DND-41 (cell line): ENCODE measurements at regions not wholly inside any gene's neighbourhood (a gene's known extent, or its start where the extent isn't known, plus 50 kb on each side); places are given as distances from the start of the nearest gene placed in this dataset.

Experiments used
- ATAC-seq: fragments of 200-7000 bp; cut with Tn5 transposase; 3 replicates; pipeline ENCODE4 v1.9.1; 2021; ENCODE audit warnings: low read depth; ENCODE audit not compliant: insufficient read depth
- DNase-seq: peaks from one replicate; pipeline ENCODE4 v3.0.0-alpha.2; 2020
- H2AFZ ChIP-seq: 2 replicates; pipeline ENCODE4 v1.6.0; 2012; ENCODE audit warnings: low read depth, low read length
- H3K27ac ChIP-seq: 2 replicates; pipeline ENCODE4 v1.5.1; 2012; ENCODE audit warnings: low read length, inconsistent platforms
- H3K27me3 ChIP-seq: fragments of 200-600 bp; sonication (generic); 2 replicates; pipeline ENCODE4 v1.6.0; 2012; ENCODE audit warnings: low read length, mild to moderate bottlenecking, inconsistent platforms; ENCODE audit not compliant: insufficient read depth, poor library complexity
- H3K36me3 ChIP-seq: 2 replicates; pipeline ENCODE4 v1.5.1; 2012; ENCODE audit warnings: low read length, inconsistent platforms; ENCODE audit not compliant: insufficient read depth
- H3K4me1 ChIP-seq: 2 replicates; pipeline ENCODE4 v1.5.1; 2012; ENCODE audit warnings: mild to moderate bottlenecking, low read length; ENCODE audit not compliant: insufficient read depth
- H3K4me2 ChIP-seq: 2 replicates; pipeline ENCODE4 v1.6.0; 2012; ENCODE audit warnings: mild to moderate bottlenecking, moderate library complexity, low read length, inconsistent platforms; ENCODE audit not compliant: insufficient read depth
- H3K4me3 ChIP-seq, 2 experiments: fragments of 200-600 bp in 1 of 2; shearing (Covaris generic) in 1 of 2; 2 replicates each; pipeline ENCODE4 v1.5.1; 2012 to 2016; ENCODE audit warnings: inconsistent platforms in 2 of 2, low read length in 2 of 2, mild to moderate bottlenecking in 2 of 2, low read depth in 1 of 2, moderate library complexity in 1 of 2
- H3K79me2 ChIP-seq: 2 replicates; pipeline ENCODE4 v1.6.0; 2012; ENCODE audit warnings: low read length, inconsistent platforms; ENCODE audit not compliant: insufficient read depth
- H3K9ac ChIP-seq: 2 replicates; pipeline ENCODE4 v1.6.0; 2012; ENCODE audit warnings: low read depth, mild to moderate bottlenecking, inconsistent platforms, low read length, moderate library complexity
- H3K9me3 ChIP-seq: 2 replicates; pipeline ENCODE4 v1.5.1; 2012; ENCODE audit warnings: low read length, moderate library complexity, mild to moderate bottlenecking, inconsistent platforms; ENCODE audit not compliant: insufficient read depth, severe bottlenecking
- H4K20me1 ChIP-seq: 2 replicates; pipeline ENCODE4 v1.6.0; 2012; ENCODE audit warnings: low read length; ENCODE audit not compliant: insufficient read depth
- EZH2 ChIP-seq: IDR thresholded peaks from 3 replicates; pipeline ENCODE4 v1.6.1; 2012; ENCODE audit warnings: borderline replicate concordance, low read depth, mild to moderate bottlenecking, moderate library complexity, low read length, inconsistent platforms; ENCODE audit not compliant: severe bottlenecking
- TF ChIP-seq, protein P1 (sequence below): IDR thresholded peaks from 2 replicates; pipeline ENCODE4 v1.5.1; 2012; ENCODE audit warnings: borderline replicate concordance, low read length, moderate library complexity, mild to moderate bottlenecking; ENCODE audit not compliant: poor library complexity, severe bottlenecking; ENCODE audit errors: extremely low read depth

DNA sequence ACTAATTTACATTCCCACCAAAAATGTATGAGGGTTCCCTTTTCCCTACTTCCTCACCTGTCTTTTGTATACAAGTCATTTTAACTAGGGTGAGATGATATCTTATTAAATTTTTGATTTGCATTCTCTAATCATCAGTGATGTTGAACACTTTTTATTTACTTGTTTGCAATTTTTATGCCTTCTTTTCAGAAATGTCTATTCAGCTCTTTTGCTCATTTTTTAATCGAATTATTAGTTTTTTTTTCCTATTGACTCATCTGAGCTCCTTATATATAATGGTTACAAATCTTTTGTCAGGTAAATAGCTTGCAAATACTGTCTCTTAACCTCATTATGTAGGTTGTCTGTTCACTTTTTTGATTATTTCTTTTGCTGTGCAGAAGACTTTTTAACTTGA lies 269.4 kb downstream of the CDH19 start:
- no peak overlapping the region for H3K27ac ChIP-seq
- no peak for DNase-seq
- H3K4me2 ChIP-seq, result no peak overlapping the region
- no peak for TF ChIP-seq EZH2
- TF ChIP-seq, protein P1, sequence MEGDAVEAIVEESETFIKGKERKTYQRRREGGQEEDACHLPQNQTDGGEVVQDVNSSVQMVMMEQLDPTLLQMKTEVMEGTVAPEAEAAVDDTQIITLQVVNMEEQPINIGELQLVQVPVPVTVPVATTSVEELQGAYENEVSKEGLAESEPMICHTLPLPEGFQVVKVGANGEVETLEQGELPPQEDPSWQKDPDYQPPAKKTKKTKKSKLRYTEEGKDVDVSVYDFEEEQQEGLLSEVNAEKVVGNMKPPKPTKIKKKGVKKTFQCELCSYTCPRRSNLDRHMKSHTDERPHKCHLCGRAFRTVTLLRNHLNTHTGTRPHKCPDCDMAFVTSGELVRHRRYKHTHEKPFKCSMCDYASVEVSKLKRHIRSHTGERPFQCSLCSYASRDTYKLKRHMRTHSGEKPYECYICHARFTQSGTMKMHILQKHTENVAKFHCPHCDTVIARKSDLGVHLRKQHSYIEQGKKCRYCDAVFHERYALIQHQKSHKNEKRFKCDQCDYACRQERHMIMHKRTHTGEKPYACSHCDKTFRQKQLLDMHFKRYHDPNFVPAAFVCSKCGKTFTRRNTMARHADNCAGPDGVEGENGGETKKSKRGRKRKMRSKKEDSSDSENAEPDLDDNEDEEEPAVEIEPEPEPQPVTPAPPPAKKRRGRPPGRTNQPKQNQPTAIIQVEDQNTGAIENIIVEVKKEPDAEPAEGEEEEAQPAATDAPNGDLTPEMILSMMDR, result no peak
- no peak overlapping the region for H3K9ac ChIP-seq
- no peak overlapping the region for H3K4me3 ChIP-seq
- H4K20me1 ChIP-seq, result no peaks in the 10 kb centered on the region
- H3K4me1 ChIP-seq, result no peaks in the 10 kb centered on the region
- H3K36me3 ChIP-seq, result no peaks in the 10 kb centered on the region
- no peaks in the 10 kb centered on the region for H3K27me3 ChIP-seq
- no peak overlapping the region for H2AFZ ChIP-seq
- H3K79me2 ChIP-seq, result no peaks in the 10 kb centered on the region
- ATAC-seq, result no peak
- peaks cover 3% of the 10 kb centered on the region for H3K9me3 ChIP-seq

DNA sequence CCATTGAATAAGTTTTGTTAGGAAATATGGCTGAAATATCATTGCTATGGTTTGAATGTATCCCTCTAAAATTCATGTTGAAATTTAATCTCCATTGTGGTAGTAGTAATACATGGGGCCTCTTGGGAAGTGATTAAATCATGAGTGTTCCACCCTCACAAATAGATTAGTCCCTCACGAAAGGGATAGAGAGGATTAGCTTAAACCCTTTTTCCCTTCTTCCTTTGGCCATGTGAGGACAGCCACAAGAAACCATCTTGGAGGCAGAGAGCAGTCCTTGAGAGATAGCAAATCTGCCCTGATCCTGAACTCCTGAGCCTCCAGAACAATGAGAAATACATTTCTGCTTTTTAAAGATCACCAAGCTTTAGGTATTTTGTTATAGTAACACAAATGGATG lies 274.2 kb downstream of the CDH19 start:
- no peak overlapping the region for H3K9ac ChIP-seq
- no peaks in the 10 kb centered on the region for H3K79me2 ChIP-seq
- TF ChIP-seq EZH2, result no peak
- TF ChIP-seq, protein P1, result no peak
- H4K20me1 ChIP-seq, result no peaks in the 10 kb centered on the region
- H3K4me1 ChIP-seq, result no peaks in the 10 kb centered on the region
- H3K27me3 ChIP-seq, result no peaks in the 10 kb centered on the region
- H3K36me3 ChIP-seq, result no peaks in the 10 kb centered on the region
- H3K4me2 ChIP-seq, result no peak overlapping the region
- no peak overlapping the region for H2AFZ ChIP-seq
- DNase-seq (no peak), ATAC-seq (no peak)
- H3K27ac ChIP-seq, result no peak overlapping the region
- no peaks in the 10 kb centered on the region for H3K9me3 ChIP-seq
- H3K4me3 ChIP-seq, result no peak overlapping the region

DNA sequence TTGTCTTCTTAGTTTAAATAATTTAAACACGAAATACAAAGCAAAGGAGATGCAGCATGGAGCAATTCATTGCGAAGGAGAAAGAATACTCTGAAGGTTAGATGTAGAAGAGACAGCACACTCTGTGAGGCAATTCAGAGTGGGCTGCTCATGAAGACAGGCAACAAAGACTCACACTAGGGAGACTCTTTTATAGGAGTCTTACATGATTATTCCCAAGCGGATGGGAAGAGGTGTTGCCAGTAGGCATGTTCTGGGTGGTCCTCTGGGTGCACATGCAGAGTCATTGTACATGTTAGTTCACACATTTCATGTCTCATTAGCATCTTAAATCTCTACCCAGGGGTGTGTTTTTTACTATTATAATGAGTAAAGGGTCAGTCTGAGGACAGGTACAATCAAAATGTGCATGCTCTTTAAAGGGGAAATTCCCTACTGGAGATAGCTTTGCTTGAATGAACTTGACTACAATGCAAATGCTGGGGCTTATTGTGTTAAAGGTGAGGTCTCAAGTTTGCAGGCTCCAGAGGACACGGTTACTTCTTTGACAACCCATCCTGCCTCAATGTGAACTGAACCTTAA lies 275.5 kb downstream of the CDH19 start:
- H3K27ac ChIP-seq, result no peak overlapping the region
- no peaks in the 10 kb centered on the region for H3K4me1 ChIP-seq
- no peak for TF ChIP-seq EZH2
- TF ChIP-seq, protein P1, result no peak

DNA sequence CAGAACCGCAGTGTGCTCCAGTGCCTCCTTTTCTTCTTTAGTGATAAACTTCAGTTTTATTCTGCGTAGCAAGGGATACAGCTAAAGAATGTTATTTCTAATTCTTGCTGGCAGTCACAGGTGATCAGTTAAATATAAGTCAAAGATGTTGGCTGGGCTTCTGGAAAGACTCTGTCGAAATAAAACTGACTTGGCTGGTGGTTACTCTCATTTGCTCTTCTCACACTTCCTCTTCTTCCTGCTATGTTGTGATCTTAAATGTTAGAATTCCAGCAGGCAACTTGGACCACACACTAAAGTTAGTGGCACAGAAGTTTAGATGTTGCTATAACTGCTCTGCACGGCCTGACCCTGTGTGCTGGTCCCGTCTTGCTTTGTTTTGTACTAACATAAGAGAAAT lies 278.6 kb downstream of the CDH19 start:
- Histone ChIP-seq H3K27ac (no peak overlapping the region), H3K9me3 (no peaks in the 10 kb centered on the region), H2AFZ (no peak overlapping the region), H3K4me1 (no peaks in the 10 kb centered on the region), H3K4me3 (no peak overlapping the region), H3K4me2 (no peak overlapping the region), H3K9ac (no peak overlapping the region), H3K36me3 (no peaks in the 10 kb centered on the region), H3K27me3 (no peaks in the 10 kb centered on the region), H4K20me1 (no peaks in the 10 kb centered on the region), H3K79me2 (no peaks in the 10 kb centered on the region)
- ATAC-seq (no peak), DNase-seq (no peak)
- TF ChIP-seq, protein P1, result no peak
- TF ChIP-seq EZH2, result no peak

More for the DNA sequence above, 275.5 kb downstream of the CDH19 start:
- Histone ChIP-seq H3K9me3 (no peaks in the 10 kb centered on the region), H3K4me3 (no peak overlapping the region), H3K36me3 (no peaks in the 10 kb centered on the region), H2AFZ (no peak overlapping the region), H3K79me2 (no peaks in the 10 kb centered on the region), H4K20me1 (no peaks in the 10 kb centered on the region), H3K4me2 (no peak overlapping the region), H3K27me3 (no peaks in the 10 kb centered on the region), H3K9ac (no peak overlapping the region)
- DNase-seq (no peak), ATAC-seq (no peak)
